B cell (primary cell): ENCODE measurements at regions not wholly inside any gene's neighbourhood (a gene's known extent, or its start where the extent isn't known, plus 50 kb on each side); places are given as distances from the start of the nearest gene placed in this dataset.

Source experiments
- CTCF ChIP-seq: fragments of 200-600 bp; IDR thresholded peaks from one replicate; pipeline ENCODE4 v1.8.0; 2022; ENCODE audit warnings: antibody characterized with exemption, mild to moderate bottlenecking
- EZH2 ChIP-seq: IDR thresholded peaks from 2 replicates; pipeline ENCODE4 v1.6.1; 2012; ENCODE audit warnings: borderline replicate concordance, low read depth, mild to moderate bottlenecking, moderate library complexity, low read length; ENCODE audit not compliant: insufficient read depth, poor library complexity, severe bottlenecking

- TF ChIP-seq CTCF (no peak), EZH2 (no peak)
Observed at GRCh38 chrX:20746690-20747089, 480.0 kb upstream of the RPS6KA3 start.
